Chondrocyte (in vitro differentiated cells): ENCODE measurements at regions not wholly inside any gene's neighbourhood (a gene's known extent, or its start where the extent isn't known, plus 50 kb on each side); places are given as distances from the start of the nearest gene placed in this dataset.

Experiments
- DNase-seq: peaks from one replicate; pipeline ENCODE4 v3.0.0; 2021; ENCODE audit warnings: mixed read lengths, low spot score
- H3K27ac Mint-ChIP-seq: one replicate; pipeline ENCODE4 v1.8.0; 2021; ENCODE audit warnings: mild to moderate bottlenecking, moderate library complexity, mixed read lengths; ENCODE audit not compliant: unreplicated experiment
- H3K27me3 Mint-ChIP-seq: 2 replicates; pipeline ENCODE4 v1.8.0; 2021; ENCODE audit warnings: low read depth, mixed read lengths
- H3K36me3 Mint-ChIP-seq: 2 replicates; pipeline ENCODE4 v1.8.0; 2021; ENCODE audit warnings: low read depth, mixed read lengths
- H3K4me1 Mint-ChIP-seq: 2 replicates; pipeline ENCODE4 v1.8.0; 2021; ENCODE audit warnings: low read depth, mild to moderate bottlenecking, mixed read lengths
- H3K4me3 Mint-ChIP-seq: one replicate; pipeline ENCODE4 v1.8.0; 2021; ENCODE audit warnings: mild to moderate bottlenecking, moderate library complexity, mixed read lengths; ENCODE audit not compliant: unreplicated experiment
- H3K9me3 Mint-ChIP-seq: 2 replicates; pipeline ENCODE4 v1.8.0; 2021; ENCODE audit warnings: low read depth, mixed read lengths
- TF ChIP-seq, protein P1 (sequence below): fragments of 200-600 bp; sonication (generic); IDR thresholded peaks from 2 replicates; pipeline ENCODE4 v1.5.0; 2021; ENCODE audit warnings: antibody characterized with exemption, mild to moderate bottlenecking, moderate library complexity

DNA sequence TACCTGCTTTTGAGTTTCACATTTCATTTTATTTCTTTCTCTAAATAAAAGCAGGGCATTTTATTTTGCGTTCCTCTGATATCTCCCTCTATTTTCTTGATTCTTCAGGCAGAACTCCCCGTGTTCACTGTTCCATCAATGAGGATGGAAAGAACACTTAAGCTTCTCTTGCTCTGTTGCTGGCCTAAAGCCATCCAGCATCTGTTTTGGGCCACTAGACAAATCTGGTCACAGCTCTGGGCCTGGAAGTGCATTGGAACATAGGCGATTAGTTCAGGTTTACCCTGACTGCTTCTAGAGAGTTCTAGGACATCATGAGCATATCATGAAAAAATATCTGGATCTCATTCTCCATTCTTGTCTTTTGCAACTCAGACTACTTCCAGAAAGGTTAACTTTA, 611.2 kb downstream of the UTRN start:
- TF ChIP-seq, protein P1, sequence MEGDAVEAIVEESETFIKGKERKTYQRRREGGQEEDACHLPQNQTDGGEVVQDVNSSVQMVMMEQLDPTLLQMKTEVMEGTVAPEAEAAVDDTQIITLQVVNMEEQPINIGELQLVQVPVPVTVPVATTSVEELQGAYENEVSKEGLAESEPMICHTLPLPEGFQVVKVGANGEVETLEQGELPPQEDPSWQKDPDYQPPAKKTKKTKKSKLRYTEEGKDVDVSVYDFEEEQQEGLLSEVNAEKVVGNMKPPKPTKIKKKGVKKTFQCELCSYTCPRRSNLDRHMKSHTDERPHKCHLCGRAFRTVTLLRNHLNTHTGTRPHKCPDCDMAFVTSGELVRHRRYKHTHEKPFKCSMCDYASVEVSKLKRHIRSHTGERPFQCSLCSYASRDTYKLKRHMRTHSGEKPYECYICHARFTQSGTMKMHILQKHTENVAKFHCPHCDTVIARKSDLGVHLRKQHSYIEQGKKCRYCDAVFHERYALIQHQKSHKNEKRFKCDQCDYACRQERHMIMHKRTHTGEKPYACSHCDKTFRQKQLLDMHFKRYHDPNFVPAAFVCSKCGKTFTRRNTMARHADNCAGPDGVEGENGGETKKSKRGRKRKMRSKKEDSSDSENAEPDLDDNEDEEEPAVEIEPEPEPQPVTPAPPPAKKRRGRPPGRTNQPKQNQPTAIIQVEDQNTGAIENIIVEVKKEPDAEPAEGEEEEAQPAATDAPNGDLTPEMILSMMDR = no peak
- peaks cover 3% of the 10 kb centered on the region for H3K9me3 Mint-ChIP-seq
- DNase-seq = no peak
- no peaks in the 10 kb centered on the region for H3K36me3 Mint-ChIP-seq
- H3K27ac Mint-ChIP-seq = no peak overlapping the region
- H3K27me3 Mint-ChIP-seq = no peaks in the 10 kb centered on the region
- H3K4me3 Mint-ChIP-seq = no peak overlapping the region
- peaks cover 14% of the 10 kb centered on the region for H3K4me1 Mint-ChIP-seq

DNA sequence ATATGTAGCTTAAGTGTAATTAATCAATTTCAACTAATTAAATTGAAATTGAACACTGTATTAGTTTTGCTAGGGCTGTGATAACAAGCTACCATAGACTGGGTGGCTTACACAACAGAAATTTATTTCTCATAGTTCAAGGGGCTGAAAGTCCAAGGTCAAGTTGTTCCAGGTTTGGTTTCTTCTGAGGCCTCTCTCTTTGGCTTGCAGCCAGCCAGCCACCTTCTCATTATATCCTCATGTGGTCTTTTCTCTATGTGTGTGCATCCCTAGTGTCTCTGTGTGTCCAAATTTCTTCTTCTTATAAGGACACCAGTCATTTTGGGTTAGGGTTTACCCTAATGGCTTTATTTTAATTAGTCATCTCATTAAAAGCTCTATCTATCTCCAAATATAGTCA, 611.7 kb downstream of the UTRN start:
- no peak overlapping the region for H3K4me3 Mint-ChIP-seq
- TF ChIP-seq, protein P1 = no peak
- peaks cover 9% of the 10 kb centered on the region for H3K9me3 Mint-ChIP-seq
- DNase-seq = no peak
- peaks cover 14% of the 10 kb centered on the region for H3K4me1 Mint-ChIP-seq
- H3K36me3 Mint-ChIP-seq = peaks cover 1% of the 10 kb centered on the region
- H3K27ac Mint-ChIP-seq = peak overlapping the region; percentile 14
- H3K27me3 Mint-ChIP-seq = no peaks in the 10 kb centered on the region

DNA sequence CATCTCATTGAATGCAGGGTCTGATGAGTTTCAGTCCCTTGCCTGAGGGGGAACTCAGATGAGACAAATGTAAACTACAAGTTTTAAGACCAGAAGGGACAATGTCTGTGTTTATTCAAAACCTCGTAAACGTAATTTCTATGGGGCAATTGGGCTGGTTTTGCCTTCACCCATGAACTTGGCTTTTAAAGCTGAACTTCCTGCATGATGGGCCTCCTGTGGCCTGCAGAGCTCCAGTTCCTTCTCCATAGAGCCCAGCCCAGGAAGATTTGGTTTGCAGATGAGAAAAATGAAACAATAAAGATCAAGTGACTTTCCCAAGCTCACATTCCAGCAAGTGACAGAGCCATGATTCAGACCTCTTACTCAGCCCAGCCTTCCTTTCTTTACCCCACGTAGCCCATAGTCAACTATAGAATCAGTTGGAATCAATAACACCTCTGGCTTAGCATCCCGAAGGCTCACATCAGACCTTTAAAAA, 612.3 kb downstream of the UTRN start:
- peaks cover 14% of the 10 kb centered on the region for H3K9me3 Mint-ChIP-seq
- no peaks in the 10 kb centered on the region for H3K27me3 Mint-ChIP-seq
- peaks cover 2% of the 10 kb centered on the region for H3K36me3 Mint-ChIP-seq
- TF ChIP-seq, protein P1 = no peak
- peak overlapping the region; percentile 14 for H3K27ac Mint-ChIP-seq
- H3K4me3 Mint-ChIP-seq = no peak overlapping the region
- peaks cover 14% of the 10 kb centered on the region for H3K4me1 Mint-ChIP-seq
- DNase-seq = no peak

GRCh38 chr6:144898052-144898689, 613.0 kb downstream of the UTRN start:
- H3K4me1 Mint-ChIP-seq = peaks cover 14% of the 10 kb centered on the region
- peaks cover 4% of the 10 kb centered on the region for H3K36me3 Mint-ChIP-seq
- no peak overlapping the region for H3K4me3 Mint-ChIP-seq
- peaks cover 19% of the 10 kb centered on the region for H3K9me3 Mint-ChIP-seq
- no peaks in the 10 kb centered on the region for H3K27me3 Mint-ChIP-seq
- no peak overlapping the region for H3K27ac Mint-ChIP-seq
- TF ChIP-seq, protein P1 = no peak
- no peak for DNase-seq

GRCh38 chr6:144898741-144899140, 613.6 kb downstream of the UTRN start:
- no peak for DNase-seq
- Mint-ChIP-seq H3K4me1 (peaks cover 14% of the 10 kb centered on the region), H3K9me3 (peaks cover 20% of the 10 kb centered on the region), H3K36me3 (peaks cover 4% of the 10 kb centered on the region), H3K27me3 (no peaks in the 10 kb centered on the region), H3K4me3 (no peak overlapping the region), H3K27ac (no peak overlapping the region)
- TF ChIP-seq, protein P1 = no peak
